K562 (cell line): ENCODE measurements at regions not wholly inside any gene's neighbourhood (a gene's known extent, or its start where the extent isn't known, plus 50 kb on each side); places are given as distances from the start of the nearest gene placed in this dataset.

ENCODE experiments used
- TAL1 ChIP-seq: fragments of 450-650 bp; IDR thresholded peaks from 2 replicates; pipeline ENCODE4 v1.6.1; 2016; ENCODE audit warnings: mild to moderate bottlenecking
- TCF7L2 ChIP-seq: fragments of 150-350 bp; IDR thresholded peaks from 2 replicates; pipeline ENCODE4 v1.6.1; 2016; ENCODE audit warnings: low read depth, mild to moderate bottlenecking, low read length, moderate library complexity
- TFE3 ChIP-seq: fragments of 450-650 bp; formaldehyde crosslinking; IDR thresholded peaks from 2 replicates; pipeline ENCODE4 v1.4.0; 2020; ENCODE audit warnings: mild to moderate bottlenecking, mixed read lengths
- ZBTB40 ChIP-seq, 2 experiments: fragments of 450-650 bp in 1 of 2; sonication (generic) in 1 of 2; formaldehyde crosslinking in 1 of 2; IDR thresholded peaks; 2 replicates each; pipeline versions ENCODE4 v1.7.1 to v1.9.0; 2016 to 2022; ENCODE audit warnings: inconsistent platforms in 1 of 2, mild to moderate bottlenecking in 1 of 2, missing genetic modification reagents in 1 of 2

- TF ChIP-seq TFE3 (CRISPR knock-in tag) (no peak), TAL1 (no peak), TCF7L2 (no peak), ZBTB40 (IDR thresholded peaks at IDR 0.05) (no peak), ZBTB40 (CRISPR knock-in tag; IDR thresholded peaks at IDR 0.05) (no peak)
These were observed 565.5 kb upstream of the TUSC1 start for GRCh38 chr9:26243726-26244125.
